Esophagus squamous epithelium (tissue), 5 donors: ENCODE measurements at regions not wholly inside any gene's neighbourhood (a gene's known extent, or its start where the extent isn't known, plus 50 kb on each side); places are given as distances from the start of the nearest gene placed in this dataset.

Source experiments
- DNase-seq: peaks from one replicate; lab custom pipeline; 2025; lab: John Stamatoyannopoulos, UW
- H3K27ac ChIP-seq, 4 donors: fragments of 200-600 bp; sonication (generic); one replicate each; pipeline ENCODE4 v1.5.1; 2016 to 2019; ENCODE audit warnings: mild to moderate bottlenecking in 1 of 4
- H3K27me3 ChIP-seq, 4 donors: fragments of 200-600 bp; sonication (generic); 1 replicate in 3 of 4; 2 replicates in 1 of 4; pipeline versions ENCODE4 v1.5.1 to v1.6.0; 2017 to 2021; ENCODE audit warnings: antibody characterized with exemption in 1 of 4
- H3K36me3 ChIP-seq, 3 donors: fragments of 200-600 bp; sonication (generic); one replicate each; pipeline ENCODE4 v1.5.1; 2016 to 2019
- H3K4me1 ChIP-seq, 3 donors: fragments of 200-600 bp; sonication (generic); one replicate each; pipeline ENCODE4 v1.5.1; 2017 to 2019
- H3K4me3 ChIP-seq, 4 donors: fragments of 200-600 bp; sonication (generic); 1 replicate in 3 of 4; 2 replicates in 1 of 4; pipeline ENCODE4 v1.5.1; 2016 to 2019; ENCODE audit warnings: mild to moderate bottlenecking in 2 of 4, moderate library complexity in 1 of 4
- H3K9me3 ChIP-seq, 3 donors: fragments of 200-600 bp; sonication (generic); one replicate each; pipeline ENCODE4 v1.5.1; 2016 to 2019
- POLR2A ChIP-seq, 4 donors: fragments of 450-650 bp; IDR thresholded peaks; one replicate each; pipeline ENCODE4 v1.6.1; 2017; ENCODE audit warnings: antibody characterized with exemption in 4 of 4, mild to moderate bottlenecking in 4 of 4, moderate library complexity in 3 of 4
- WGBS, 2 donors: methylation state at CpG; one replicate each; pipeline ENCODE4 v1.1.5; 2018; 5-methylcytosine and 5-hydroxymethylcytosine counted together
- intact Hi-C: fragments of 100-400 bp; cut with DNase I; formaldehyde crosslinking; loops from one replicate; pipeline ENCODE4 v1.15.0; 2022
- TF ChIP-seq, protein P1 (sequence below), 6 experiments: fragments of 450-650 bp in 4 of 6; fragments of 200-600 bp in 2 of 6; sonication (generic) in 2 of 6; IDR thresholded peaks; one replicate each; pipeline ENCODE4 v1.5.1; 2016 to 2019; ENCODE audit warnings: antibody characterized with exemption in 6 of 6, mild to moderate bottlenecking in 4 of 6, moderate library complexity in 4 of 6
- donor health status: DM: yes; HTN: yes; CAD: no.

DNA sequence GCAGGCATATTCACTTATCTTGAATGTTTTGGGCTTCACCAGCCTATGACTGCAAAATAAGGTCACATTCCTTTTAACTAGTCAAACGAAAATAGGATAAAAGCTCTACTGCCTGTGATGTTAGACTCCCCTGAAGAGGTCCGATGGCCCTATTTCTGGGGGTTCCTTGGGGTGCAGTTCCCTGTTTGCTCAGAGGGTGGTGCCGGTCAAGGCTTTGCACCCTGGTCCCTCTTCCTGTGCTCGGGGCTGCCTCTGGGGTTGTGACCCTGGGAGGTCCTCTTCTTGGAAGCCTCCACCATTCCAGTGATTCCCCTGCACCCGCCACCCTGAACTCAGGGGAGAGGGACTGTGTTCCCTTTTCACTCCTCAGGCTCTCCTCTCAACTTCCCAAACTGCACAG is 86.7 kb upstream of the ANKRD34C start:
- no peaks in the 10 kb centered on the region for H3K9me3 ChIP-seq

DNA sequence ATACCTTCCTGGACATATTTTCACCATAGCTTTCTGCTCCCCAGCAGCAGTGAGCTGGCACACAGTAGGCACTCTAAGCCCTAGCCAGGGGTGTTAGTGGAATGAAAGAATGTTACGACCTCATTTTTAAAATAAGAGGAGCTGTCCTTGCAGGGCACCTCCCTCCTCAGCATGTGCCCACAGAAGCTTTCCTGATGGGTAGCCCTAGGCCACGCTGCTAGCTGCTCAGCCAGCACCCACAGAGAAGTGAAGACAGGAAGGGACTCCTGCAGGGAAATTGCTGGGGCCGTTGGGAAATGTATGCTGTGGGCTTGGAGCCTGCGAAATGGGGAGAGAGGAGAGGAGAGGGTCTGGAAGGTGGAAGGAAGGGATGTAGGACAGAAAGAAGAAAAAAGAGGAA is 87.3 kb upstream of the ANKRD34C start:
- intact Hi-C loops, result no loop called here
- H3K36me3 ChIP-seq, result no peaks in the 10 kb centered on the region
- WGBS, 2 donors, result 44 to 54% methylated on average over 4 of the region's 4 CpGs
- peaks cover 0 to 45% (median 0%) of the 10 kb centered on the region in 4 donors for H3K27me3 ChIP-seq
- H3K4me1 ChIP-seq, result no peaks in the 10 kb centered on the region
- no peak overlapping the region for H3K4me3 ChIP-seq
- H3K9me3 ChIP-seq, result no peaks in the 10 kb centered on the region
- H3K27ac ChIP-seq, result no peak overlapping the region
- DNase-seq, result no peak
- TF ChIP-seq, protein P1, sequence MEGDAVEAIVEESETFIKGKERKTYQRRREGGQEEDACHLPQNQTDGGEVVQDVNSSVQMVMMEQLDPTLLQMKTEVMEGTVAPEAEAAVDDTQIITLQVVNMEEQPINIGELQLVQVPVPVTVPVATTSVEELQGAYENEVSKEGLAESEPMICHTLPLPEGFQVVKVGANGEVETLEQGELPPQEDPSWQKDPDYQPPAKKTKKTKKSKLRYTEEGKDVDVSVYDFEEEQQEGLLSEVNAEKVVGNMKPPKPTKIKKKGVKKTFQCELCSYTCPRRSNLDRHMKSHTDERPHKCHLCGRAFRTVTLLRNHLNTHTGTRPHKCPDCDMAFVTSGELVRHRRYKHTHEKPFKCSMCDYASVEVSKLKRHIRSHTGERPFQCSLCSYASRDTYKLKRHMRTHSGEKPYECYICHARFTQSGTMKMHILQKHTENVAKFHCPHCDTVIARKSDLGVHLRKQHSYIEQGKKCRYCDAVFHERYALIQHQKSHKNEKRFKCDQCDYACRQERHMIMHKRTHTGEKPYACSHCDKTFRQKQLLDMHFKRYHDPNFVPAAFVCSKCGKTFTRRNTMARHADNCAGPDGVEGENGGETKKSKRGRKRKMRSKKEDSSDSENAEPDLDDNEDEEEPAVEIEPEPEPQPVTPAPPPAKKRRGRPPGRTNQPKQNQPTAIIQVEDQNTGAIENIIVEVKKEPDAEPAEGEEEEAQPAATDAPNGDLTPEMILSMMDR (IDR thresholded peaks at IDR 0.05), result no peak
- TF ChIP-seq POLR2A (IDR thresholded peaks at IDR 0.05), result no peak

More for the DNA sequence above, 86.7 kb upstream of the ANKRD34C start:
- H3K4me1 ChIP-seq, result no peaks in the 10 kb centered on the region
- H3K27ac ChIP-seq, result no peak overlapping the region
- no peaks in the 10 kb centered on the region for H3K36me3 ChIP-seq
- DNase-seq, result no peak
- 64 to 79% methylated on average over 3 to 4 of the region's 5 CpGs for WGBS, 2 donors
- no peak overlapping the region for H3K4me3 ChIP-seq
- peaks cover 0 to 44% (median 0%) of the 10 kb centered on the region in 4 donors for H3K27me3 ChIP-seq
- intact Hi-C loops, result no loop called here
- TF ChIP-seq, protein P1 (IDR thresholded peaks at IDR 0.05), result no peak
- no peak for TF ChIP-seq POLR2A (IDR thresholded peaks at IDR 0.05)

DNA sequence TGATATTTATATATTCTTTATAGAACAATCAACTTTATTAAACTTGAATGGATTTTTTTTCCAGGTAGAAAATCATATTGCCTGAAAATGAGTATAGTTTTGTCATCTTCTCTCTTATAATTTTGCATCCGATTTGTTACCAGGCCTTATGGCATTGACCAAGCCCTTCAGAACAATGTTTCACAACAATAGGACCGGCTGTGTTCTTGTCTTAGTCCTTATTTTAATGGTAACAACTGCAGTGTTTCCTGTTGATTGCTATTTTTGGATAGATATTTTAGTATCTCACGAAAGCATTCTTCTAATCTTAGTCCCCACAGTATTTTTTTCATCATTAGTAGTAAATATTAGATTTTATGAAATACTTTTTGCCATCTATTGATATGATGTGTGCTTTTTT is 88.1 kb upstream of the ANKRD34C start:
- TF ChIP-seq POLR2A (IDR thresholded peaks at IDR 0.05), result no peak
- TF ChIP-seq, protein P1 (IDR thresholded peaks at IDR 0.05), result no peak
- Histone ChIP-seq H3K9me3 (no peaks in the 10 kb centered on the region), H3K36me3 (no peaks in the 10 kb centered on the region), H3K27me3 (peaks cover 0 to 45% (median 0%) of the 10 kb centered on the region in 4 donors), H3K4me3 (no peak overlapping the region), H3K4me1 (no peaks in the 10 kb centered on the region), H3K27ac (no peak overlapping the region)
- 61 to 70% methylated on average over 3 of the region's 3 CpGs for WGBS, 2 donors
- no peak for DNase-seq
- intact Hi-C loops, result no loop called here

DNA sequence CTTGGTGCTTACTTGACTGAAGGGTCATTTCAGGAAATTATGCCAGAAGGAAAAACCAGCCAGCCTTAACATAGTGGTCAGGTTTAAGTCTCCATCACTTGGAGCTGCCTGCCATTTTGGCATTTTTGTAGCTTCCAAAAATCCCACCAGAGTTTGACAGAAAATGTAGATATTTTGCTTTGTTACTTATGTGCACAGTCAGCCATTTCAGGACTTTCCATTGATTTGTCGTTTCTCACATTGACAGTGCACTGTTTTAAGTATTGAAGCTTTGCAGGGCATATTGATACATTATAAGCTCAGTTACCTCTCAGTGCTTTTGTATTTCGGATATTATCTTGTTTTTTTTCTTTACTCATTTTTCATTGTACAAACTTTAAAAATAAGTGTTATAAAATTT is 89.0 kb upstream of the ANKRD34C start:
- 73 to 76% methylated on average over 2 of the region's 2 CpGs for WGBS, 2 donors

DNA sequence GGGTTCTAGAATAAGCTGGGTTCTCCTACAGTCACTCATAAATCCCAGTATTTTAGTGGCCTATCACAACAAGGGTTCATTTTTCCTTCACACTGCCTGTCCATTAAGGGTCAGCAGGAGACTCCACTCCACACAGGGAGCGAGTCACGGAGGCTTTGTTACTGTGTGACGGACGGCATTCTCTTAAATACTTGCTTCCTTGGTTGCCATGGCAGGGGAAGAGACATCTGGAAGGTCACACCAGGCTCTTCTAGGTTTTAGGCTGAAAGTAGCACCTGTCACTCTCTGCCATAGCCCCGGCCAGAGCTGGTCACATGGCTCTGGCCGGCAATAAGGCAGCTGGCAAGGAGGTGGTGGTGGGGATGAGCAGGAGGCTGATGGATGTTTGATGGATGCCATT is 89.4 kb upstream of the ANKRD34C start:
- Histone ChIP-seq H3K27ac (no peak overlapping the region), H3K9me3 (no peaks in the 10 kb centered on the region), H3K4me1 (no peaks in the 10 kb centered on the region), H3K36me3 (no peaks in the 10 kb centered on the region), H3K27me3 (peaks cover 0 to 42% (median 0%) of the 10 kb centered on the region in 4 donors), H3K4me3 (no peak overlapping the region)
- 65% methylated on average over 4 of the region's 6 CpGs; no CpG with 5 or more reads in 1 of the 2 donors for WGBS, 2 donors
- no peak for TF ChIP-seq POLR2A (IDR thresholded peaks at IDR 0.05)
- TF ChIP-seq, protein P1 (IDR thresholded peaks at IDR 0.05), result no peak
- DNase-seq, result no peak
- intact Hi-C loops, result no loop called here

More for the DNA sequence above, 89.0 kb upstream of the ANKRD34C start:
- intact Hi-C loops, result no loop called here
- Histone ChIP-seq H3K27me3 (peaks cover 0 to 44% (median 0%) of the 10 kb centered on the region in 4 donors), H3K27ac (no peak overlapping the region), H3K4me1 (no peaks in the 10 kb centered on the region), H3K36me3 (no peaks in the 10 kb centered on the region), H3K9me3 (no peaks in the 10 kb centered on the region), H3K4me3 (no peak overlapping the region)
- no peak for DNase-seq
- TF ChIP-seq POLR2A (IDR thresholded peaks at IDR 0.05), result no peak
- TF ChIP-seq, protein P1 (IDR thresholded peaks at IDR 0.05), result no peak
